HepG2 (cell line): ENCODE measurements at regions not wholly inside any gene's neighbourhood (a gene's known extent, or its start where the extent isn't known, plus 50 kb on each side); places are given as distances from the start of the nearest gene placed in this dataset.

Source experiments
- GTF3A ChIP-seq: sonication (generic); formaldehyde crosslinking; conservative IDR thresholded peaks from 2 replicates; pipeline ENCODE4 v1.4.0; 2020; ENCODE audit warnings: mild to moderate bottlenecking, missing genetic modification reagents
- TAF1 ChIP-seq: sonication (generic); formaldehyde crosslinking; IDR thresholded peaks from 2 replicates; pipeline ENCODE4 v1.4.0; 2020; ENCODE audit warnings: missing genetic modification reagents
- TF ChIP-seq, protein P1 (sequence below): sonication (generic); formaldehyde crosslinking; IDR thresholded peaks from one replicate; pipeline ENCODE4 v1.5.1; 2020; ENCODE audit warnings: mild to moderate bottlenecking, missing genetic modification reagents; ENCODE audit errors: not compliant biosample characterization
- TF ChIP-seq, protein P2 (sequence below): sonication (generic); formaldehyde crosslinking; IDR thresholded peaks from 2 replicates; pipeline ENCODE4 v1.4.0; 2020; ENCODE audit warnings: missing genetic modification reagents
- TF ChIP-seq, protein P3 (sequence below): sonication (generic); formaldehyde crosslinking; IDR thresholded peaks from 2 replicates; pipeline ENCODE4 v1.4.0; 2020; ENCODE audit warnings: missing genetic modification reagents

DNA sequence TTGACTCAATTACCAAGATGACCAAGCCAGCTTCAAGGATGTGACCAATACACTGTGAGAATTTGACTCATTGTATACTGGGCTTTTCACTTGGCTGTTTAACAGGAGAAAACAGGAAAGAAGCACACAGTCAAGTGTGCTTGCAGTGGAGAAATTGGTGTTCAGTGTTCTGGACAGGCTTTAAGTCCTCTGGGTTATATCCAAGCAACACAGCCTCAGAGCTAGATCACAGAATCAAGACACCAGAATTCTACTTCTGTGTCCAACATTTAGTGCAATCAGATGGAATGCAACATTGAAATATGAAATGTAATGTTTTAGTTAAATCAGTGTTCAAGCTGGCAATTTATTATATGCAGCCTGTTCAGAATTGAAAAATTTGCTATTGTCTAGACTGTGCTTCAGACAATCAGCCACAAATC is 694.4 kb downstream of the LTN1 start (continued):
- TF ChIP-seq, protein P1, sequence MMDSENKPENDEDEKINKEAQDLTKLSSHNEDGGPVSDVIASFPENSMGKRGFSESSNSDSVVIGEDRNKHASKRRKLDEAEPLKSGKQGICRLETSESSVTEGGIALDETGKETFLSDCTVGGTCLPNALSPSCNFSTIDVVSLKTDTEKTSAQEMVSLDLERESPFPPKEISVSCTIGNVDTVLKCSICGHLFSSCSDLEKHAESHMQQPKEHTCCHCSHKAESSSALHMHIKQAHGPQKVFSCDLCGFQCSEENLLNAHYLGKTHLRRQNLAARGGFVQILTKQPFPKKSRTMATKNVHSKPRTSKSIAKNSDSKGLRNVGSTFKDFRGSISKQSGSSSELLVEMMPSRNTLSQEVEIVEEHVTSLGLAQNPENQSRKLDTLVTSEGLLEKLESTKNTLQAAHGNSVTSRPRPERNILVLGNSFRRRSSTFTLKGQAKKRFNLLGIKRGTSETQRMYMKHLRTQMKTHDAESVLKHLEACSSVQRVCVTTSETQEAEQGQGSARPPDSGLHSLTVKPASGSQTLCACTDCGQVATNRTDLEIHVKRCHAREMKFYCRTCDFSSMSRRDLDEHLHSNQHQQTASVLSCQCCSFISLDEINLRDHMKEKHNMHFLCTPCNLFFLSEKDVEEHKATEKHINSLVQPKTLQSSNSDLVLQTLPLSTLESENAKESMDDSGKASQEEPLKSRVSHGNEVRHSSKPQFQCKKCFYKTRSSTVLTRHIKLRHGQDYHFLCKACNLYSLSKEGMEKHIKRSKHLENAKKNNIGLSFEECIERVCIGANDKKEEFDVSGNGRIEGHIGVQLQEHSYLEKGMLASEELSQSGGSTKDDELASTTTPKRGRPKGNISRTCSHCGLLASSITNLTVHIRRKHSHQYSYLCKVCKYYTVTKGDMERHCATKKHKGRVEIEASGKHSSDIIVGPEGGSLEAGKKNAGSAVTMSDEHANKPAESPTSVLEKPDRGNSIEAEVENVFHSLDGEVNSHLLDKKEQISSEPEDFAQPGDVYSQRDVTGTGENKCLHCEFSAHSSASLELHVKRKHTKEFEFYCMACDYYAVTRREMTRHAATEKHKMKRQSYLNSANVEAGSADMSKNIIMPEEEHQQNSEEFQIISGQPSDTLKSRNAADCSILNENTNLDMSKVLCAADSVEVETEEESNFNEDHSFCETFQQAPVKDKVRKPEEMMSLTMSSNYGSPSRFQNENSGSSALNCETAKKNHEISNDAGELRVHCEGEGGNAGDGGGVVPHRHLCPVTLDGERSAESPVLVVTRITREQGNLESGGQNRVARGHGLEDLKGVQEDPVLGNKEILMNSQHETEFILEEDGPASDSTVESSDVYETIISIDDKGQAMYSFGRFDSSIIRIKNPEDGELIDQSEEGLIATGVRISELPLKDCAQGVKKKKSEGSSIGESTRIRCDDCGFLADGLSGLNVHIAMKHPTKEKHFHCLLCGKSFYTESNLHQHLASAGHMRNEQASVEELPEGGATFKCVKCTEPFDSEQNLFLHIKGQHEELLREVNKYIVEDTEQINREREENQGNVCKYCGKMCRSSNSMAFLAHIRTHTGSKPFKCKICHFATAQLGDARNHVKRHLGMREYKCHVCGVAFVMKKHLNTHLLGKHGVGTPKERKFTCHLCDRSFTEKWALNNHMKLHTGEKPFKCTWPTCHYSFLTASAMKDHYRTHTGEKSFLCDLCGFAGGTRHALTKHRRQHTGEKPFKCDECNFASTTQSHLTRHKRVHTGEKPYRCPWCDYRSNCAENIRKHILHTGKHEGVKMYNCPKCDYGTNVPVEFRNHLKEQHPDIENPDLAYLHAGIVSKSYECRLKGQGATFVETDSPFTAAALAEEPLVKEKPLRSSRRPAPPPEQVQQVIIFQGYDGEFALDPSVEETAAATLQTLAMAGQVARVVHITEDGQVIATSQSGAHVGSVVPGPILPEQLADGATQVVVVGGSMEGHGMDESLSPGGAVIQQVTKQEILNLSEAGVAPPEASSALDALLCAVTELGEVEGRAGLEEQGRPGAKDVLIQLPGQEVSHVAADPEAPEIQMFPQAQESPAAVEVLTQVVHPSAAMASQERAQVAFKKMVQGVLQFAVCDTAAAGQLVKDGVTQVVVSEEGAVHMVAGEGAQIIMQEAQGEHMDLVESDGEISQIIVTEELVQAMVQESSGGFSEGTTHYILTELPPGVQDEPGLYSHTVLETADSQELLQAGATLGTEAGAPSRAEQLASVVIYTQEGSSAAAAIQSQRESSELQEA (CRISPR knock-in tag), result no peak
- no peak for TF ChIP-seq TAF1 (CRISPR knock-in tag)
- TF ChIP-seq, protein P2, sequence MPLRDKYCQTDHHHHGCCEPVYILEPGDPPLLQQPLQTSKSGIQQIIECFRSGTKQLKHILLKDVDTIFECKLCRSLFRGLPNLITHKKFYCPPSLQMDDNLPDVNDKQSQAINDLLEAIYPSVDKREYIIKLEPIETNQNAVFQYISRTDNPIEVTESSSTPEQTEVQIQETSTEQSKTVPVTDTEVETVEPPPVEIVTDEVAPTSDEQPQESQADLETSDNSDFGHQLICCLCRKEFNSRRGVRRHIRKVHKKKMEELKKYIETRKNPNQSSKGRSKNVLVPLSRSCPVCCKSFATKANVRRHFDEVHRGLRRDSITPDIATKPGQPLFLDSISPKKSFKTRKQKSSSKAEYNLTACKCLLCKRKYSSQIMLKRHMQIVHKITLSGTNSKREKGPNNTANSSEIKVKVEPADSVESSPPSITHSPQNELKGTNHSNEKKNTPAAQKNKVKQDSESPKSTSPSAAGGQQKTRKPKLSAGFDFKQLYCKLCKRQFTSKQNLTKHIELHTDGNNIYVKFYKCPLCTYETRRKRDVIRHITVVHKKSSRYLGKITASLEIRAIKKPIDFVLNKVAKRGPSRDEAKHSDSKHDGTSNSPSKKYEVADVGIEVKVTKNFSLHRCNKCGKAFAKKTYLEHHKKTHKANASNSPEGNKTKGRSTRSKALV (CRISPR knock-in tag), result no peak
- no peak for TF ChIP-seq GTF3A (CRISPR knock-in tag)
- TF ChIP-seq, protein P3, sequence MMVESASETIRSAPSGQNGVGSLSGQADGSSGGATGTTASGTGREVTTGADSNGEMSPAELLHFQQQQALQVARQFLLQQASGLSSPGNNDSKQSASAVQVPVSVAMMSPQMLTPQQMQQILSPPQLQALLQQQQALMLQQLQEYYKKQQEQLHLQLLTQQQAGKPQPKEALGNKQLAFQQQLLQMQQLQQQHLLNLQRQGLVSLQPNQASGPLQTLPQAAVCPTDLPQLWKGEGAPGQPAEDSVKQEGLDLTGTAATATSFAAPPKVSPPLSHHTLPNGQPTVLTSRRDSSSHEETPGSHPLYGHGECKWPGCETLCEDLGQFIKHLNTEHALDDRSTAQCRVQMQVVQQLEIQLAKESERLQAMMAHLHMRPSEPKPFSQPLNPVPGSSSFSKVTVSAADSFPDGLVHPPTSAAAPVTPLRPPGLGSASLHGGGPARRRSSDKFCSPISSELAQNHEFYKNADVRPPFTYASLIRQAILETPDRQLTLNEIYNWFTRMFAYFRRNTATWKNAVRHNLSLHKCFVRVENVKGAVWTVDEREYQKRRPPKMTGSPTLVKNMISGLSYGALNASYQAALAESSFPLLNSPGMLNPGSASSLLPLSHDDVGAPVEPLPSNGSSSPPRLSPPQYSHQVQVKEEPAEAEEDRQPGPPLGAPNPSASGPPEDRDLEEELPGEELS (CRISPR knock-in tag), result no peak
- TF ChIP-seq, all 625 proteins: peak for 0
